AML-193 (cell line): ENCODE measurements at regions not wholly inside any gene's neighbourhood (a gene's known extent, or its start where the extent isn't known, plus 50 kb on each side); places are given as distances from the start of the nearest gene placed in this dataset.
"Not testable (repeated sequence)": the region's sequence is repeated elsewhere in the genome, so short reads cannot be mapped to it uniquely, and the experiment has no call there.

ENCODE experiments used
- DNase-seq, 2 experiments: peaks; one replicate each; lab custom pipeline; 2025; lab: John Stamatoyannopoulos, UW

DNA sequence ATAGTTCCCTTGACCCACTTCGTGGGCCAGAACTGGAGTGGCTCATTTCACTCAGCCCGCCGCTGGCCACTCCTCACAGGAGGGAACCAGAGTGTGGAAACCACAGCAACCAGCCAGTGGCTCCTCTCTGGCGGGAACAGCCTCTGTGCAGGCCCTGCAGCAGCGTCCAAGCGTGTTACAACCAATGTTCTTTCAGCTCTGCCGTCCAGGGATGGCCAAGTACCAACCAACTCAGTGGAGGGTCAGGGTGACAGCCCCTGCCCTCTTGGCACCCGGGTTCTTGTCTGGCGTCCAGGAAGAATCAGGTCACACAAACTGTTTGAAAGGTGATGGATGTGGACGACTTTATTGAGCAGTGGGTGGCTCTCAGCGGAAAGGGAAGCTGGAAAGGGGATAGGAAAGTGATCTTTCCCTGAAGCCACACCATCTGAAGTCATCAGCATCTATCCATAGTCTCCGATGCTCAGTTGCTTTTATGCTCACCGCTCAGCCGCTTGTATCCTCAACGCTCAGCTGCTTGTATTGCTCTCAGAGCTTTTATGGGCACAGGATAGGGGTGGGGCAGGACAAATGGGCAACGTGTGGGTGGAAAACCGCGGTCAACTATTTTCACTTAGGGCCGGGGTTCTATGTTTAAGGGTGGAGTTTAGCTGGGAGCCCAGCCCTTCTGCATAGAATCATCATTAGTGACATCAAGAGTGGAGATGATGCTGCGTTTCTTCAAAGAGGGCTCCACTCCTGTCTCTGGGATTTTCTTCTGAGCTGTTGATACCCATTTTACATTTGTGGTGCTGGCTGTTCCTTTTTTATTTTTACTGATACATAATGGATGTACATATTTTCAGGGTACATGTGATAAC lies 250.2 kb downstream of the RRAGC start:
- no peak for DNase-seq

DNA sequence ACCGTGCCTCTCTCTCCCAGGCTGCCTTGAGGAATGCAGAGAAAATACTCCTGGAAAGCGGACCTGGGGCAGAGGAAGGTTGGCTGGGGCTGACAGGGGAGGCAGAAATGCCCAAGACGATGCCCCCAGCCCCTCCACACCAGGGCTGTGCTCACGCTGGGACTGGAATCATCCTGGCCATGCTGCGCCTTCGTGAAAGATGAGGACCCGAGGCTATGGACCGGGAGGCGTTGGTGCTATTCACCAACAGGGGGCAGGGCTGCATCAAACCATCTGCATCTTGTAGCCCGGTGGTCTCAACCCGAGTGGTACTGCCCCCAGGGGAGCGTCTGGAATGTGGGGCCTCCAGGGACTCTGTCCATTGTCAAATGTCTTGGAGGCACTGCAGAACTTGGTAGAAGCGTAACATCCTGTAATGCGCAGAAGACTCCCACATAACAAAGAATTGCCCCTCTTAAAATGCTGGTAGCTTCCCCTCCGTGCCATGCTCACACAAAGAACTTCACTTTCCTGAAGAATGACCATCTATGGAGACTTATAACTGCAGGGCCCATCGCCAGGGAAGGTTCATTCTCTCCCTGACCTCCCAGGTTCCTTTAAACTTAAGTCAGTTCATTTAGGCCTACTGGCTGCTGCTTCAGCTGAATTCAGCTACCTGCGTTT lies 251.2 kb downstream of the RRAGC start:
- DNase-seq: no peak

GRCh38 chr1:38607526-38607925 lies 252.0 kb downstream of the RRAGC start:
- DNase-seq: no peak

DNA sequence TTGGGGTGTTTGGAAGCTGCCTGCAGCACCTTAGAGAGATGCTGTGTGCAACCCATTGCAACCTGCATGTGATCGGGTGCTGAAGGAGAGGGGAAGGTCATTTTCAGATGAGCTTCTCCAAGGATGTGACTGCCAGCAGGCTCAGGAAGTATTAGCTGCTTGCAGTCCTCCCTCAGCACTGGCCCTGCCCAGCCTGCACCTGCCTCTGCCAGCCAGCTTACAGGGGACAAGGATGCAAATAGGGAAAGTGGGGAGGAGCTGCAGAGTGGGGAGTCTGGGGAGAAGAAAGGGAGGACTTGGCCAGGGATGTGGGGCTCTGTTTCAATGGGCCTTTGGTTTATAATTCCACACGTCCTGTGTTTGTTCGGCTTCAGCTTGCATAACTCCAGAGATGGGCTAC lies 254.5 kb downstream of the RRAGC start:
- DNase-seq: no peak

GRCh38 chr1:38603907-38604306 lies 255.7 kb downstream of the RRAGC start:
- no peak for DNase-seq

- DNase-seq: no peak
These were observed 258.7 kb downstream of the RRAGC start for GRCh38 chr1:38600905-38601304.

GRCh38 chr1:38600286-38600685 lies 259.3 kb downstream of the RRAGC start:
- DNase-seq: no peak

GRCh38 chr1:38598118-38598517 lies 261.5 kb downstream of the RRAGC start:
- DNase-seq: no peak

GRCh38 chr1:38589036-38589435 lies 270.5 kb downstream of the RRAGC start:
- no peak for DNase-seq

DNA sequence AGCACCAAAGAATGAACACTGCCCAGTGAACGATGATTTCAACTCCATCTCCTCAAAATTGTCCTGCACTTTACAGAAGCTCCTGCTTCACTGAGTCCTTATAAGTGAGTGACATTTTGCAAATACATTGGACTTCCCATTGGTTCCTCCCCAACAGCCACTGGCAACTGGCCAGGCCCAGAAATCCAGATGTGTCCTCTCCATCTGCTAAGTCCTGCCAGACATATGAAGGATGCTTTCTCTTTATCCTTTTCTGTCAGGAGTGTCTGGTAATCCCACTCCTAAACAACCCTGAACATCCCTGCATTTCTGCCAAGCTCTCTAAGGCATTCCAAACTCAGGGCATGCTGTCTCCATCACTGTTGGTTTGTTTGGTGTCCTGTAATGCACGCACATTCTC lies 271.8 kb downstream of the RRAGC start:
- DNase-seq: no peak

GRCh38 chr1:38586993-38587646 lies 272.5 kb downstream of the RRAGC start:
- DNase-seq: peak; percentile 16 to 26

DNA sequence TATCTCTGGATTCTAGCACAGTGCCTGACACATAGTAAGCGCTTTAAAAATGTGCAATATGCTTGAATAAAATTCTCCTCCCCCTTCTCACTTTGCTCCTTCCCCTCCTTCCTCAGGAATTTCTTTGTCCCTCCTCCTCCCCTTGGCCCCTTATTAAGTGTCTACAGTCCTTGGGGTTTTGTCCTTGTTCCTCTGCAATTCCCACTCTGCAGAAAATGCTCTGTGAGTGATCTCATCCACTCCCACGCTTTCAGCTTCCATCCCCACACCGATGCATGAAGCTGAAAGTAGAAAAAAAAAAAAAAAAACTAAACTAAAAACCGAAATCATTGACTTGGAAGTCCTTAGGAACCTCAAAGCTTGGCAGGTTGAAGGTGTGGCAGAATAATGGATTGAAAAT lies 273.6 kb downstream of the RRAGC start:
- DNase-seq: no peak

GRCh38 chr1:38585460-38585859 lies 274.1 kb downstream of the RRAGC start:
- DNase-seq: no peak

DNA sequence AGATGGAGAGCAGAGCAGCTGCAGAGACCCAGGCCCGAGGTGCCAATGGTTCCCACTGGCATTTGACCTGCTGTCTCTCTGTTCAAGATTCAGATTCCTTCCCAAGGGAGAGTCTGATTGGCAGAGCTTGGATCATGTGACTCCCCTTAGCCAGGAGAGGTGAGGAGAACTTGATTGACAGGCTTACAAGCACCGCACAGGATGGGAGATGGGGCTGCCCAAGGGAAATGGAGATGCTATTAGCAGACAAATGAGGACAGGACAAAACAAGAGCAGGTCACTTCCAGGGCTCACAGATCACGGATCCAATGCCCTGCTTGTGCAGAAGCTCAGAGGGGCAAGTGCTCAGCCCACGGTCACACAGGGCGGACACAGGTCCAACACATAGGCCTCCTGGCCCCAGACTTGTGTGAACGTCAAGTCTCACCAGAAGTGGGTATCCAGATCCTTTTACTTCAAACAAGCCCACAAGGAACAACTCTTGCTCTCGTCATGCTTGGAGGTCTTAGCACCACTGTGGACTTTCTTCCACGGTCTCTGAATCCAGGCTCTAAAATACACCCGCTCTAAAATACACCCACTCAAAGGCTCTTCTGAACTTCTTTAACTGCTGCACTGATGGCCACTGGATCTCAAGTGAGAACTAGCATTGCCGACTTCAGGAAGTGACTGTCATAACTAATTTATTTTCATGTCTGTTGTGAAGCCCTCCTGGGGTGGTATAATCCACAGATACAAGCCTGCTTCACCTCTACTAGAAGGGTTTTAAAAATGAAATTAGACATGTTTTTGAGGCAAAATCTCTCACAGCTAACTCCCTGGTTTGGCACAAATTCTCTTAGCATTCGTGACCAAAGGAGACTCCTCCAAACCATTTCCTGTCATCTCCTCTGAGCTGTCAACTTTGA lies 274.9 kb downstream of the RRAGC start:
- no peak for DNase-seq

DNA sequence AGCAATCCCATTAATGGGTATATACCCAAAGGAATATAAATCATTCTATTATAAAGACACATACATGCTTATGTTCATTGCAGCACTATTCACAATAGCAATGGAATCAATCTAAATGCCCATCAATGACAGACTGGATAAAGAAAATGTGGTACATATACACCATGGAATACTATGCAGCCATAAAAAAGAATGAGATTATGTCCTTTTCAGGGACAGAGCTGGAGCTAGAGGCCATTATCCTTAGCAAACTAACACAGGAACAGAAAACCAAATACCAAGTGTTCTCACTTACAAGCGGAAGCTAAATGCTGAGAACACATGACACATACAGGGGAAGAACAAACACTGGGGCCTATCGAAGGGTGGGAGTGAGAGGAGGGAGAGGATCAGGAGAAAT lies 276.3 kb downstream of the RRAGC start:
- DNase-seq: not testable (repeated sequence)

- DNase-seq: no peak
These were observed 278.2 kb downstream of the RRAGC start for GRCh38 chr1:38581396-38581795.

GRCh38 chr1:38580594-38580993 lies 279.0 kb downstream of the RRAGC start:
- DNase-seq: no peak

DNA sequence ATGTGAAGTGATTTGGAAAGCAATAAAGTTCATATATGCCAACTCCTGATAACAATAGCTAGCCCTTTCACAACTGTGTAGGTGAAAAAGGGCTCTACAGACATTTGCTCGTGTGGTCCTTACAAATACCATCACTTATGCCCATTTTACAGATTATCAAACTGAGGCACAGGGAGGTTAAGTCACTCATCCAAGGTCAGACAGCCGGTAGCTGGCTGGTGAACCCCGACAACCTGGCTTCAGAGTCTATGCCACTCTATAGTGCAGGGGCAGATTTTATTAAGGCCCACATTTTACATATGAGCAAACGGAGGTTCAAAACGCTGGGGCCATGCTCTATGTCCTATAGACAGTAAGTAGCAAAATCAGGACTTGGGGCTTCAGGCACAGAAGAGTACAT lies 280.5 kb downstream of the RRAGC start:
- no peak for DNase-seq

DNA sequence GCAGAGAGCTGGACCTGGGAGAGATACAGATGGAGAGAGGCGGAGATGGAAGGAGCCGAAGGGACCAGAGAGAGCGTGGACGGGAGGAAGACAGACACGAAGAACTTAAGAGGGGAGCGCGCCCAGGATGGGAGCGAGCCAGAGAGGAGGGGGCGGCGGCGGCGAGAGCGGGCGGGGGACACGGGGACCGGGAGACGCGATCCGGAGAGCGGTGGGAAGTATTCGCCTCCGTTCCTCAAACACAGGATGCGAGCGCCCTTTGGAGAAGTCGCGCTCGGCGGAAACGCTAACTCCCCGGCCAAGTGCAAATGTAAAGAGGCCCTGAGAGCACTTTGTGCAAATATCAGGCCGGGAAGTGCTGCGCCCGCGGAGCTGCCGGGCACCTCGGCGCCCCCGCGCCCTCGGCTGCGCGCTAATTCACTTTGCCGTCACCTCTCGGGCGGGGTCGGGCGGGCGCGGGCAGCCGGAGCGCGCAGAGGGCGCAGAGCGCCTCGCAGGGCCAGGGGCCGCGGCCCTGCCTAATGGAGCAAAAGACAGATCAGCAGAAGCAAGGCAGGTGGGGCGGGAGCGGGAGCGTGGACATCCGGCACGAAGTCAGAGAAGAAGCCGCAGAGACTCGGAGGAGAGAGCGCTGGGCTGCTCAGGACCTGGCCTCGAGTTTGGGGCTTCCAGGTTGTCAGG lies 281.2 kb downstream of the RRAGC start:
- DNase-seq: no peak

- no peak for DNase-seq
These were observed 281.7 kb downstream of the RRAGC start for GRCh38 chr1:38577937-38578270.

GRCh38 chr1:38577385-38577784 lies 282.2 kb downstream of the RRAGC start:
- no peak for DNase-seq

GRCh38 chr1:38576241-38576640 lies 283.3 kb downstream of the RRAGC start:
- DNase-seq: no peak
